HG03378 (cell line): ENCODE measurements at regions not wholly inside any gene's neighbourhood (a gene's known extent, or its start where the extent isn't known, plus 50 kb on each side); places are given as distances from the start of the nearest gene placed in this dataset.
"Not testable (repeated sequence)": the region's sequence is repeated elsewhere in the genome, so short reads cannot be mapped to it uniquely, and the experiment has no call there.

Experiments used
- ATAC-seq: cut with Tn5 transposase; IDR thresholded peaks from one replicate; pipeline ENCODE4 v1.9.1; 2021; ENCODE audit warnings: mild to moderate bottlenecking, moderate library complexity; ENCODE audit not compliant: unreplicated experiment

- ATAC-seq, result no peak
Observed at GRCh38 chr19:5290336-5291262, 50.0 kb downstream of the PTPRS start.

GRCh38 chr19:5289060-5289990 is 51.3 kb downstream of the PTPRS start:
- ATAC-seq, result no peak

GRCh38 chr19:5288347-5288739 is 52.3 kb downstream of the PTPRS start:
- no peak for ATAC-seq

- peak; percentile 7 for ATAC-seq
Observed at GRCh38 chr19:5287066-5287465, 53.5 kb downstream of the PTPRS start.

- ATAC-seq, result no peak
Observed at GRCh38 chr19:5286465-5287029, 54.1 kb downstream of the PTPRS start.

- ATAC-seq, result no peak
Observed at GRCh38 chr19:5285955-5286354, 54.7 kb downstream of the PTPRS start.

GRCh38 chr19:5285311-5285710 is 55.3 kb downstream of the PTPRS start:
- ATAC-seq, result no peak

- no peak for ATAC-seq
Observed at GRCh38 chr19:5282901-5283300, 57.7 kb downstream of the PTPRS start.

- no peak for ATAC-seq
Observed at GRCh38 chr19:5281588-5281987, 59.0 kb downstream of the PTPRS start.

GRCh38 chr19:5275668-5276067 is 64.9 kb downstream of the PTPRS start:
- ATAC-seq, result not testable (repeated sequence)

- no peak for ATAC-seq
Observed at GRCh38 chr19:5273782-5274181, 66.8 kb downstream of the PTPRS start.

GRCh38 chr19:5271145-5271544 is 69.5 kb downstream of the PTPRS start:
- ATAC-seq, result no peak

- no peak for ATAC-seq
Observed at GRCh38 chr19:5269926-5270325, 70.7 kb downstream of the PTPRS start.

- ATAC-seq, result no peak
Observed at GRCh38 chr19:5269279-5269678, 71.3 kb downstream of the PTPRS start.

- ATAC-seq, result no peak
Observed at GRCh38 chr19:5268801-5269200, 71.8 kb downstream of the PTPRS start.

- ATAC-seq, result no peak
Observed at GRCh38 chr19:5265260-5265659, 75.4 kb downstream of the PTPRS start.

- ATAC-seq, result no peak
Observed at GRCh38 chr19:5264453-5264852, 76.2 kb downstream of the PTPRS start.

GRCh38 chr19:5263615-5264014 is 77.0 kb downstream of the PTPRS start:
- ATAC-seq, result no peak

GRCh38 chr19:5262721-5263120 is 77.9 kb downstream of the PTPRS start:
- ATAC-seq, result no peak

- ATAC-seq, result no peak
Observed at GRCh38 chr19:5261156-5261890, 79.3 kb downstream of the PTPRS start.
